NCI-H82 treated with DMSO at 0.1 percent for 48 hours (cell line): ENCODE measurements at regions not wholly inside any gene's neighbourhood (a gene's known extent, or its start where the extent isn't known, plus 50 kb on each side); places are given as distances from the start of the nearest gene placed in this dataset.

Experiments used
- DNase-seq: peaks from one replicate; lab custom pipeline; 2025; ENCODE audit not compliant: unreplicated experiment; lab: John Stamatoyannopoulos, UW

GRCh38 chr15:23514484-23514883 is 51.0 kb upstream of the MKRN3 start:
- no peak for DNase-seq

GRCh38 chr15:23506762-23507161 is 58.7 kb upstream of the MKRN3 start:
- no peak for DNase-seq

- DNase-seq, result no peak
Observed at GRCh38 chr15:23503980-23504379, 56.9 kb upstream of the GOLGA6L2 start.

GRCh38 chr15:23503576-23503975 is 56.5 kb upstream of the GOLGA6L2 start:
- no peak for DNase-seq

GRCh38 chr15:23497710-23498111 is 50.7 kb upstream of the GOLGA6L2 start:
- DNase-seq, result peak; percentile 1
